ENCODE measurements at regions not wholly inside any gene's neighbourhood (a gene's known extent, or its start where the extent isn't known, plus 50 kb on each side); places are given as distances from the start of the nearest gene placed in this dataset.

DNA sequence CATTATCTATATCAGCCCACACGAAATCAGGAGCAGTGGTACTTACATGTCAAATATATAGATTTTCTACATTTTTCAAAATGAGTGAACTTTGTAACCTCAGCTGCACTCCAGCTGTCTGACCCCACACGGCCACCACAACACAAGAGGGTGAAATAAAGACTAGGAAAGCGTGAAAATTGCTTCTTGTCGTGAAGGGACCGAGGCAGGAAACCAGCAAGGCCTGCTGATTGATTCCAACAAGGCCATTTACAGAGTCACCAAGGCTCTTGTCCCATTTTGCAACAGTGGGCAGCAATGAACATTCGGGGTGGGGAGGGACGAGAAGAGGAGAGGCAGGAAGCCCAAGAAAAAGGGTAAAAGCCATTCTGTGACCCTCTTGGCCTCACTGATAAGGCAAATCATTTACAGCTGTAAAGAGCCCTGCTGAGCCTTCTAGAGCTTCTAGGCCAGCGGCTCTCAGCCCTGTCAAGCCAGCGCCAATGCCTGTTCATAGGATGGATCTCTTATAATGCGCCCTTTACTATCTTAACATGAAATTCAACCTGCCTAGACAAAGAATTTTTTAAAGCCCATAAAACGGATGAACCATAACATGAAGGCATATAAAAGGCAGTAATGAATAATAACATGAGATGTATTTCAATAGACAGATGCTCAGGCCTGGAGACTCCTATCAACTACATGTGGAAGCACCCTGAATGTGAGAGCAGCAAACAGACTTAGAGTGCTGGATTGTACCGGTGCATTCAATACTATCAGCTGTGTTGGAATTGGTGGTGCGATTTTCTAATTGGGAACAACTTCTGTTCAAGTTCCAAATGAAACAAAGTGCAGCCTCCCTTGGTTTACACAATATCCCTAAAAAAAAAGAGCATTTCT lies 269.0 kb downstream of the CDCA7 start:
- Histone ChIP-seq H3K14ac (ENCODE audit: insufficient read depth, low read length) (no peak overlapping the region), H3K4me2 (ENCODE audit: insufficient read depth, insufficient read length, low read length) (no peak overlapping the region), H3K56ac (ENCODE audit: insufficient read length, low read depth, low read length) (no peak overlapping the region), H2BK12ac (ENCODE audit: insufficient read length, low read depth, low read length) (no peak overlapping the region), H3K79me2 (ENCODE audit: insufficient read depth, low read length) (no peaks in the 10 kb centered on the region), H2BK20ac (ENCODE audit: low read depth, low read length, poor library complexity, severe bottlenecking) (no peak overlapping the region), H2AFZ (ENCODE audit: low read length) (no peak overlapping the region), H2BK15ac (ENCODE audit: low read depth, low read length) (no peak overlapping the region), H2BK5ac (ENCODE audit: insufficient read length, low read length) (no peak overlapping the region), H3K79me1 (ENCODE audit: insufficient read depth, low read depth, low read length, poor library complexity, severe bottlenecking) (no peaks in the 10 kb centered on the region), H3K27me3 (ENCODE audit: insufficient read depth, low read length) (no peaks in the 10 kb centered on the region), H3K9me3 (ENCODE audit: control insufficient read depth, low read depth, low read length) (no peaks in the 10 kb centered on the region), H2BK120ac (ENCODE audit: low read depth, low read length, poor library complexity, severe bottlenecking) (no peak overlapping the region), H3K4me1 (ENCODE audit: insufficient read depth, low read length) (peaks cover 6% of the 10 kb centered on the region), H2AK5ac (ENCODE audit: insufficient read length, low read length) (no peak overlapping the region), H3K9ac (ENCODE audit: extremely low read depth, insufficient read length, low read length) (no peak overlapping the region), H4K91ac (ENCODE audit: insufficient read length, low read depth, low read length) (no peak overlapping the region), H3K4ac (ENCODE audit: low read depth, low read length) (no peak overlapping the region), H3K23ac (ENCODE audit: insufficient read length, low read depth, low read length) (no peak overlapping the region), H3K23me2 (ENCODE audit: insufficient read length, low read depth, low read length, poor library complexity, severe bottlenecking) (no peaks in the 10 kb centered on the region), H4K8ac (replicated peaks; ENCODE audit: insufficient read length, low read depth, low read length) (no peak overlapping the region), H3T11ph (ENCODE audit: low read length) (no peak overlapping the region), H3K18ac (ENCODE audit: insufficient read length, low read depth, low read length) (no peak overlapping the region), H4K20me1 (ENCODE audit: control insufficient read depth, insufficient read depth, insufficient read length) (no peaks in the 10 kb centered on the region), H4K5ac (ENCODE audit: insufficient read length, low read depth, low read length) (no peak overlapping the region), H3K27ac (ENCODE audit: insufficient read length, low read depth, low read length) (no peak overlapping the region)
- Mint-ChIP-seq H3K36me3 (ENCODE audit: insufficient read depth in 1 of 3, low read depth in 3 of 3) (no peaks in the 10 kb centered on the region; a peak in 1 of 7 replicates), H3K27me3 (ENCODE audit: low read depth) (no peaks in the 10 kb centered on the region; the same call in 1 of the 2 replicates), H3K4me1 (peaks cover 14 to 17% of the 10 kb centered on the region in 2 experiments), H3K27ac (peak overlapping the region in 1 of 3 experiments; percentile 81; a peak in 1 of 7 replicates), H3K9me3 (no peaks in the 10 kb centered on the region; a peak in 3 of 5 replicates), H3K4me3 (peak overlapping the region in 1 of 2 experiments; percentile 35; a peak in 1 of 5 replicates)
- TF ChIP-seq, protein P1, sequence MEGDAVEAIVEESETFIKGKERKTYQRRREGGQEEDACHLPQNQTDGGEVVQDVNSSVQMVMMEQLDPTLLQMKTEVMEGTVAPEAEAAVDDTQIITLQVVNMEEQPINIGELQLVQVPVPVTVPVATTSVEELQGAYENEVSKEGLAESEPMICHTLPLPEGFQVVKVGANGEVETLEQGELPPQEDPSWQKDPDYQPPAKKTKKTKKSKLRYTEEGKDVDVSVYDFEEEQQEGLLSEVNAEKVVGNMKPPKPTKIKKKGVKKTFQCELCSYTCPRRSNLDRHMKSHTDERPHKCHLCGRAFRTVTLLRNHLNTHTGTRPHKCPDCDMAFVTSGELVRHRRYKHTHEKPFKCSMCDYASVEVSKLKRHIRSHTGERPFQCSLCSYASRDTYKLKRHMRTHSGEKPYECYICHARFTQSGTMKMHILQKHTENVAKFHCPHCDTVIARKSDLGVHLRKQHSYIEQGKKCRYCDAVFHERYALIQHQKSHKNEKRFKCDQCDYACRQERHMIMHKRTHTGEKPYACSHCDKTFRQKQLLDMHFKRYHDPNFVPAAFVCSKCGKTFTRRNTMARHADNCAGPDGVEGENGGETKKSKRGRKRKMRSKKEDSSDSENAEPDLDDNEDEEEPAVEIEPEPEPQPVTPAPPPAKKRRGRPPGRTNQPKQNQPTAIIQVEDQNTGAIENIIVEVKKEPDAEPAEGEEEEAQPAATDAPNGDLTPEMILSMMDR (conservative IDR thresholded peaks at IDR 0.05) = no peak
- DNase-seq = no peak
- no CpG with 5 or more reads among the region's 13 CpGs for WGBS (ENCODE audit: extremely low coverage, insufficient read length, low lambda C conversion rate)
